Left lung (tissue), 4 donors: ENCODE measurements at regions not wholly inside any gene's neighbourhood (a gene's known extent, or its start where the extent isn't known, plus 50 kb on each side); places are given as distances from the start of the nearest gene placed in this dataset.

Experiments used
- ATAC-seq: fragments of 200-7000 bp; cut with Tn5 transposase; one replicate; pipeline ENCODE4 v1.9.1; 2020; ENCODE audit warnings: moderate library complexity
- DNase-seq, 4 donors: peaks; one replicate each; pipeline ENCODE4 v3.0.0-alpha.2; 2013 to 2020
- H3K27ac ChIP-seq, 2 donors: fragments of 200-600 bp; sonication (generic) in 1 of 2; one replicate each; pipeline versions ENCODE4 v1.5.0 to v1.8.0; 2020 to 2021
- H3K27me3 ChIP-seq, 2 donors: fragments of 200-600 bp; sonication (generic) in 1 of 2; one replicate each; pipeline versions ENCODE4 v1.5.0 to v1.8.0; 2020 to 2021
- H3K36me3 ChIP-seq, 2 donors: fragments of 200-600 bp; sonication (generic) in 1 of 2; one replicate each; pipeline versions ENCODE4 v1.5.0 to v1.8.0; 2020 to 2021
- H3K4me1 ChIP-seq, 2 donors: fragments of 200-600 bp; one replicate each; pipeline ENCODE4 v1.8.0; 2021
- H3K4me3 ChIP-seq, 2 donors: fragments of 200-600 bp; sonication (generic) in 1 of 2; one replicate each; pipeline versions ENCODE4 v1.5.0 to v1.8.0; 2020 to 2021; ENCODE audit warnings: mild to moderate bottlenecking in 1 of 2
- H3K9me3 ChIP-seq, 2 donors: fragments of 200-600 bp; sonication (generic) in 1 of 2; one replicate each; pipeline versions ENCODE4 v1.5.0 to v1.8.0; 2020 to 2021
- CTCF ChIP-seq, 2 donors: fragments of 200-600 bp; sonication (generic) in 1 of 2; IDR thresholded peaks; one replicate each; pipeline versions ENCODE4 v1.5.0 to v1.8.0; 2021; ENCODE audit warnings: antibody characterized with exemption in 2 of 2
- intact Hi-C, 2 donors: fragments of 100-400 bp; cut with DNase I; formaldehyde crosslinking; loops; one replicate each; pipeline versions ENCODE4 v1.11.2 to v1.14.2; 2022
- donor health status: DM: no; HTN: yes; CAD: no.
- donor health status: DM: no; HTN: no; CAD: no.

GRCh38 chr15:98418122-98418521, 230.2 kb upstream of the IGF1R start:
- H3K4me3 ChIP-seq = no peak overlapping the region
- peaks cover 17 to 42% of the 10 kb centered on the region in 2 donors for H3K27me3 ChIP-seq
- H3K9me3 ChIP-seq = no peaks in the 10 kb centered on the region
- intact Hi-C loops = loop anchor here in 1 of 2 donors (10.0 kb wide), 1 partner anchor 113 kb away; no protein-coding TSS in a partner anchor
- no peak overlapping the region for H3K27ac ChIP-seq
- H3K4me1 ChIP-seq = peaks cover 8 to 9% of the 10 kb centered on the region in 2 donors
- no peak for TF ChIP-seq CTCF (IDR thresholded peaks at IDR 0.05)
- no peak for ATAC-seq
- no peaks in the 10 kb centered on the region for H3K36me3 ChIP-seq
- no peak for DNase-seq

- Histone ChIP-seq H3K4me1 (peaks cover 8 to 9% of the 10 kb centered on the region in 2 donors), H3K36me3 (no peaks in the 10 kb centered on the region), H3K27me3 (peaks cover 17 to 45% of the 10 kb centered on the region in 2 donors), H3K4me3 (no peak overlapping the region), H3K27ac (no peak overlapping the region), H3K9me3 (no peaks in the 10 kb centered on the region)
- TF ChIP-seq CTCF (IDR thresholded peaks at IDR 0.05) = no peak
- no peak for ATAC-seq
- no peak for DNase-seq
- intact Hi-C loops = loop anchor here in 1 of 2 donors (10.0 kb wide), 1 partner anchor 114 kb away; no protein-coding TSS in a partner anchor
These were observed 229.1 kb upstream of the IGF1R start for GRCh38 chr15:98419173-98419780.

- DNase-seq = no peak
- Histone ChIP-seq H3K27me3 (peaks cover 17 to 61% of the 10 kb centered on the region in 2 donors), H3K27ac (no peak overlapping the region), H3K9me3 (no peaks in the 10 kb centered on the region), H3K4me1 (peaks cover 8 to 9% of the 10 kb centered on the region in 2 donors), H3K4me3 (no peak overlapping the region), H3K36me3 (no peaks in the 10 kb centered on the region)
- peak; percentile 39 for ATAC-seq
- intact Hi-C loops = loop anchor here in 1 of 2 donors (5.0 kb wide), 1 partner anchor 109 kb away; no protein-coding TSS in a partner anchor
- TF ChIP-seq CTCF (IDR thresholded peaks at IDR 0.05) = no peak
These were observed 227.5 kb upstream of the IGF1R start for GRCh38 chr15:98420837-98421236.

GRCh38 chr15:98421419-98422129, 226.8 kb upstream of the IGF1R start:
- TF ChIP-seq CTCF (IDR thresholded peaks at IDR 0.05) = peak; percentile 98 to 99
- Histone ChIP-seq H3K27me3 (peaks cover 17 to 68% of the 10 kb centered on the region in 2 donors), H3K4me1 (peaks cover 8 to 9% of the 10 kb centered on the region in 2 donors), H3K36me3 (no peaks in the 10 kb centered on the region), H3K27ac (no peak overlapping the region), H3K4me3 (peak overlapping the region in 1 of 2 donors; percentile 7), H3K9me3 (no peaks in the 10 kb centered on the region)
- intact Hi-C loops = loop anchor here in 1 of 2 donors (5.0 kb wide), 1 partner anchor 109 kb away; no protein-coding TSS in a partner anchor
- ATAC-seq (peak; percentile 91), DNase-seq (peak; percentile 47 to 92 (median 58))

- intact Hi-C loops = loop anchor here in 1 of 2 donors (5.0 kb wide), 1 partner anchor 110 kb away; no protein-coding TSS in a partner anchor
- Histone ChIP-seq H3K36me3 (no peaks in the 10 kb centered on the region), H3K4me3 (no peak overlapping the region), H3K27ac (no peak overlapping the region), H3K27me3 (peaks cover 17 to 73% of the 10 kb centered on the region in 2 donors), H3K9me3 (no peaks in the 10 kb centered on the region), H3K4me1 (peaks cover 8 to 9% of the 10 kb centered on the region in 2 donors)
- no peak for ATAC-seq
- no peak for DNase-seq
- TF ChIP-seq CTCF (IDR thresholded peaks at IDR 0.05) = no peak
These were observed 226.2 kb upstream of the IGF1R start for GRCh38 chr15:98422130-98422478.
